HG03439 (cell line): ENCODE measurements at regions not wholly inside any gene's neighbourhood (a gene's known extent, or its start where the extent isn't known, plus 50 kb on each side); places are given as distances from the start of the nearest gene placed in this dataset.
"Not testable (repeated sequence)": the region's sequence is repeated elsewhere in the genome, so short reads cannot be mapped to it uniquely, and the experiment has no call there.

Experiments used
- ATAC-seq: cut with Tn5 transposase; IDR thresholded peaks from one replicate; pipeline ENCODE4 v1.9.1; 2021; ENCODE audit warnings: mild to moderate bottlenecking, moderate library complexity; ENCODE audit not compliant: unreplicated experiment

GRCh38 chr7:9498303-9498702, 1064.9 kb downstream of the NXPH1 start:
- ATAC-seq = no peak

- ATAC-seq = no peak
Observed at GRCh38 chr7:9502269-9502668, 1068.9 kb downstream of the NXPH1 start.

GRCh38 chr7:9504678-9505077, 1071.3 kb downstream of the NXPH1 start:
- ATAC-seq = no peak

GRCh38 chr7:9505516-9505915, 1072.1 kb downstream of the NXPH1 start:
- no peak for ATAC-seq

- ATAC-seq = no peak
Observed at GRCh38 chr7:9507290-9507689, 1073.9 kb downstream of the NXPH1 start.

GRCh38 chr7:9516662-9517061, 1083.3 kb downstream of the NXPH1 start:
- no peak for ATAC-seq

- no peak for ATAC-seq
Observed at GRCh38 chr7:9523579-9523978, 1090.2 kb downstream of the NXPH1 start.

- ATAC-seq = not testable (repeated sequence)
Observed at GRCh38 chr7:9552431-9552830, 1119.0 kb downstream of the NXPH1 start.

- ATAC-seq = no peak
Observed at GRCh38 chr7:9557853-9558252, 1124.4 kb downstream of the NXPH1 start.

GRCh38 chr7:9575716-9576115, 1142.3 kb downstream of the NXPH1 start:
- ATAC-seq = no peak

GRCh38 chr7:9582824-9583223, 1149.4 kb downstream of the NXPH1 start:
- ATAC-seq = no peak

- no peak for ATAC-seq
Observed at GRCh38 chr7:9598411-9598810, 1165.0 kb downstream of the NXPH1 start.

GRCh38 chr7:9600974-9601373, 1167.6 kb downstream of the NXPH1 start:
- no peak for ATAC-seq

GRCh38 chr7:9603291-9603690, 1169.9 kb downstream of the NXPH1 start:
- ATAC-seq = no peak

GRCh38 chr7:9608560-9608959, 1175.2 kb downstream of the NXPH1 start:
- no peak for ATAC-seq

GRCh38 chr7:9620899-9621298, 1187.5 kb downstream of the NXPH1 start:
- not testable (repeated sequence) for ATAC-seq

GRCh38 chr7:9621306-9621902, 1188.0 kb downstream of the NXPH1 start:
- ATAC-seq = not testable (repeated sequence)

- no peak for ATAC-seq
Observed at GRCh38 chr7:9621927-9622326, 1188.5 kb downstream of the NXPH1 start.

- no peak for ATAC-seq
Observed at GRCh38 chr7:9625953-9626352, 1192.5 kb downstream of the NXPH1 start.

GRCh38 chr7:9645756-9646155, 1212.3 kb downstream of the NXPH1 start:
- ATAC-seq = no peak

GRCh38 chr7:9657257-9657656, 1223.8 kb downstream of the NXPH1 start:
- ATAC-seq = no peak

- ATAC-seq = no peak
Observed at GRCh38 chr7:9671979-9672917, 1238.8 kb downstream of the NXPH1 start.
